Pancreas (tissue), 10 donors: ENCODE measurements at regions not wholly inside any gene's neighbourhood (a gene's known extent, or its start where the extent isn't known, plus 50 kb on each side); places are given as distances from the start of the nearest gene placed in this dataset.

Source experiments
- ATAC-seq, 4 donors: fragments of 200-7000 bp; cut with Tn5 transposase; one replicate each; pipeline versions ENCODE4 v1.8.0 to v1.9.1; 2020; ENCODE audit warnings: mild to moderate bottlenecking in 4 of 4, moderate library complexity in 4 of 4
- DNase-seq, 6 donors: peaks; one replicate each; pipeline ENCODE4 v3.0.0-alpha.2; 2020
- FAIRE-seq: peaks from 2 replicates; lab custom pipeline; 2012; peaks lifted over from hg19 to GRCh38; lab: Jason Lieb, UNC
- H3K27ac ChIP-seq, 4 donors: fragments of 200-600 bp; sonication (generic); 1 replicate in 3 of 4; 2 replicates in 1 of 4; pipeline versions ENCODE4 v1.5.0 to v1.8.0; 2020
- H3K27me3 ChIP-seq, 4 donors: fragments of 200-600 bp; one replicate each; pipeline ENCODE4 v1.8.0; 2021
- H3K36me3 ChIP-seq, 3 donors: fragments of 200-600 bp; sonication (generic) in 1 of 3; one replicate each; pipeline versions ENCODE4 v1.5.0 to v1.8.0; 2020 to 2021
- H3K4me1 ChIP-seq, 3 donors: fragments of 200-600 bp; one replicate each; pipeline ENCODE4 v1.8.0; 2021
- H3K4me3 ChIP-seq, 4 donors: fragments of 200-600 bp; sonication (generic) in 2 of 4; one replicate each; pipeline versions ENCODE4 v1.5.0 to v1.8.0; 2020 to 2021
- H3K9me3 ChIP-seq, 4 donors: fragments of 200-600 bp; one replicate each; pipeline ENCODE4 v1.8.0; 2021
- CTCF ChIP-seq, 4 donors: fragments of 200-600 bp; sonication (generic) in 3 of 4; IDR thresholded peaks; one replicate each; pipeline versions ENCODE4 v1.5.0 to v1.8.0; 2021; ENCODE audit warnings: antibody characterized with exemption in 4 of 4
- WGBS, 2 donors: extraction: QIAGEN DNeasy Blood & Tissue Kit; methylation state at CpG; one replicate each; pipeline ENCODE4 v1.1.7; 2013; 5-methylcytosine and 5-hydroxymethylcytosine counted together
- intact Hi-C, 3 donors: fragments of 100-400 bp; cut with DNase I; formaldehyde crosslinking; loops; one replicate each; pipeline versions ENCODE4 v1.11.1 to v1.14.2; 2022
- donor health status: healthy with polysubstance abuse.
- donor health status: DM: no; HTN: no; CAD: no; lungs with moderate emphysema.
- donor health status: DM: no; HTN: no; CAD: no.
- donor health status: control.
- donor health status: control.
- donor health status: Bipolar disorder and iron deficiency.
- donor health status: DM: yes; HTN: yes; CAD: no.
- donor health status: DM: no; HTN: no; CAD: no.
- donor health status: DM: no; HTN: no; CAD: no.
- donor health status: DM: yes; HTN: yes; CAD: no.

GRCh38 chr16:80404847-80405246 lies 135.9 kb upstream of the DYNLRB2 start:
- DNase-seq (no peak), FAIRE-seq (no peak), ATAC-seq (no peak)
- Histone ChIP-seq H3K4me1 (no peaks in the 10 kb centered on the region), H3K27ac (no peak overlapping the region), H3K27me3 (no peaks in the 10 kb centered on the region), H3K4me3 (no peak overlapping the region), H3K36me3 (no peaks in the 10 kb centered on the region), H3K9me3 (no peaks in the 10 kb centered on the region)
- TF ChIP-seq CTCF (IDR thresholded peaks at IDR 0.05) = no peak
- intact Hi-C loops = no loop called here

- Histone ChIP-seq H3K4me3 (no peak overlapping the region), H3K4me1 (no peaks in the 10 kb centered on the region), H3K27me3 (no peaks in the 10 kb centered on the region), H3K27ac (no peak overlapping the region), H3K9me3 (no peaks in the 10 kb centered on the region), H3K36me3 (no peaks in the 10 kb centered on the region)
- FAIRE-seq (no peak), ATAC-seq (no peak), DNase-seq (no peak)
- intact Hi-C loops = no loop called here
- TF ChIP-seq CTCF (IDR thresholded peaks at IDR 0.05) = no peak
- 41 to 49% methylated on average over 3 of the region's 3 CpGs for WGBS, 2 donors
Measured at GRCh38 chr16:80403894-80404293, 136.9 kb upstream of the DYNLRB2 start.

GRCh38 chr16:80390871-80391489 lies 149.8 kb upstream of the DYNLRB2 start:
- no peak for FAIRE-seq
- H3K27ac ChIP-seq = no peak overlapping the region
- intact Hi-C loops = no loop called here
- no peaks in the 10 kb centered on the region for H3K36me3 ChIP-seq
- H3K27me3 ChIP-seq = no peaks in the 10 kb centered on the region
- ATAC-seq = no peak
- no peak for TF ChIP-seq CTCF (IDR thresholded peaks at IDR 0.05)
- no peaks in the 10 kb centered on the region for H3K9me3 ChIP-seq
- WGBS, 2 donors = 43 to 62% methylated on average over 5 of the region's 5 CpGs
- H3K4me3 ChIP-seq = no peak overlapping the region
- no peak for DNase-seq
- no peaks in the 10 kb centered on the region for H3K4me1 ChIP-seq

- TF ChIP-seq CTCF (IDR thresholded peaks at IDR 0.05) = no peak
- WGBS, 2 donors = 83% methylated on average over 4 of the region's 4 CpGs
- ATAC-seq (no peak), DNase-seq (no peak), FAIRE-seq (no peak)
- H3K27me3 ChIP-seq = no peaks in the 10 kb centered on the region
- H3K27ac ChIP-seq = no peak overlapping the region
- no peaks in the 10 kb centered on the region for H3K36me3 ChIP-seq
- no peaks in the 10 kb centered on the region for H3K4me1 ChIP-seq
- no peaks in the 10 kb centered on the region for H3K9me3 ChIP-seq
- intact Hi-C loops = no loop called here
- H3K4me3 ChIP-seq = no peak overlapping the region
Measured at GRCh38 chr16:80390046-80390445, 150.7 kb upstream of the DYNLRB2 start.

- FAIRE-seq (no peak), ATAC-seq (no peak), DNase-seq (no peak)
- no peaks in the 10 kb centered on the region for H3K9me3 ChIP-seq
- H3K27me3 ChIP-seq = no peaks in the 10 kb centered on the region
- no peak overlapping the region for H3K4me3 ChIP-seq
- no peaks in the 10 kb centered on the region for H3K36me3 ChIP-seq
- 70 to 79% methylated on average over 9 of the region's 9 CpGs for WGBS, 2 donors
- H3K27ac ChIP-seq = no peak overlapping the region
- no peaks in the 10 kb centered on the region for H3K4me1 ChIP-seq
- intact Hi-C loops = no loop called here
- no peak for TF ChIP-seq CTCF (IDR thresholded peaks at IDR 0.05)
Measured at GRCh38 chr16:80389338-80389737, 151.5 kb upstream of the DYNLRB2 start.
